ENCODE measurements at regions not wholly inside any gene's neighbourhood (a gene's known extent, or its start where the extent isn't known, plus 50 kb on each side); places are given as distances from the start of the nearest gene placed in this dataset.
A peak's percentile ranks its signal among the peaks of the same experiment; 100 is the strongest.

DNA sequence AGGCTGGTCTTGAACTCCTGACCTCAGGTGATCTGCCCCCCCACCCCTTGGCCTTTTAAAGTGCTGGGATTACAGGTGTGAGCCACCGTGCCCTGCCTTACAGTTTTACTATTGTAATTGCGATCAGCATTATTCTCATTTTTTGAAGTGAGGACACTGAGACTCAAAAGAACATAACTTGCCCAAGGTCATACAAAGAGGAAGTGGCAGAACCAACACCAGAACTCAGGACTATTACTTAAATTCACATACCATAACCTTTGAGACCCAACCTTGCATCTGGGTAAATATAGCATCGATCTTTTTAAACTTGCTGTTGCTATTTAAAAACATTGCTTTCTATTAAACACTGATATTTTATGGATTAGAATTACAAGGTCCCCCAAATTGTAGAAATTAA lies 54.2 kb downstream of the FOXI1 start:
- DNase-seq (ENCODE audit: low read depth in 2 of 2), result no peak

DNA sequence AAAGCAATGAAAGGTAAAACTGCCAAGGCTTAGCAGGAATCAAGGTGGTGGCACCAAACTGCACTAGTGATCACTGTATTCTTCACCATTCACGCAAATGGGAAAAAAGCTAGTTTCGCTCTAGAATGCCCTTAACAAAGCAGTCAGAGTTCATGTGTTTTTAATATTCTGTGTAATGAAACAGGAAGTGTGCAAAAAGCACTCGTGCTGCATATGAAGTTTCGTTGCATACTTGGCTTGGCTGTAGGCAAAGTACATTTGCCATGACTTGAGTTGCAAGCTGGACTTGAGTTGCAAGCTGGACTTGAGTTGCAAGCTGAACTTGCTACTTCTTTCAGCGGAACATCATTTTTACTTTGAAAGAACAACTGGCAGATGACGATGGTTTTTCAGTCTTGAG lies 55.4 kb downstream of the FOXI1 start:
- DNase-seq (ENCODE audit: low read depth in 2 of 2), result peak in 1 of 2 experiments; percentile 23

DNA sequence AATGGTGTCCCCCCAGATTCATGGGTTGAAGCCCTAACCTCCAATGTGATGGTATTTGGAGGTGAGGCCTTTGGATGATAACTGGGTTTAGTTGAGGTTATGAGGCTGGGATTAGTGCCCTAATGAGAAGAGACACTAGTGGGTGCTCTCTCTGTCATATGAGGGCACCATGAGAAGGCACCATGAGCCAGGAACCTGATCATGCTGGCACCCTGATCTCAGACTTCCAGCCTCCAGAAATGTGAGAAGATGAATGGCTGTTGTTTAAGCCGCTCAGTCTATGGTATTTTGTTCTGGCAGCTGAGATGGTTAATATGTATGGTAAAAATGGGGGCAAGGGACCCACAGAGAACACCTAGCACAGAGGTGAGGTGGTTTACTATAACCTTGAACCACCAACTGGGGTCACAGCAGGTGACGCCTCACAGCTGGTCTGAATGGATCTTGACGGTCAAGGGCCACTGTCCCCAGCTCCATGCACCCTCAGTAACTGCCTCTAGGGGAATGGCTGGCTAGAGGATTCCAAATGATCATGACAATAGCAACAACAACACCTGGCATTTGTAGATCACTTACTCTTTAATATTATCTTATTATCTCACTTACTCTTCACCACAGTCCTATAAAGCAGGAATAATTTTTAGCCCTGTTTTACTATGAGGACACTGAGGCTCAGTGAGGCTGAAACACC lies 57.1 kb downstream of the FOXI1 start:
- DNase-seq (ENCODE audit: low read depth in 2 of 2), result no peak

DNA sequence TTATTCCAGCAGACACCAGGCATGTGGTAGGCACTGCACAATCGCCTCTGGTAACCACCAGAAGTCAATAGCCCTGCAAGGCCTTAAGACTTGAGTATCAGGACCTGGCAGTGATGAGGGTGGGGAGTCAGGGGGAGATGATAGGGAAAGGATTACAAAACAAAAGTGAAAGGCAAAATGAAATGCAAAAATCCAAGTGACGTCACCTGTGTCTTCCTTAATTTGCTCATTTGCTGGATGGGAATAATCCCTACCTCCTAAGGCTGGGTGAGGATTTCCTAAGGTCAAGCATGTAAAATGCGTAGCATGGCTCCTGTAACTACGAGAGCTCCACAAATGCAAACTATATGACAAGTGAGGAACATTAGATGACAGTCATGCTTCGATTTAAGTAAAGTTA lies 58.4 kb downstream of the FOXI1 start:
- DNase-seq (ENCODE audit: low read depth in 2 of 2), result no peak

DNA sequence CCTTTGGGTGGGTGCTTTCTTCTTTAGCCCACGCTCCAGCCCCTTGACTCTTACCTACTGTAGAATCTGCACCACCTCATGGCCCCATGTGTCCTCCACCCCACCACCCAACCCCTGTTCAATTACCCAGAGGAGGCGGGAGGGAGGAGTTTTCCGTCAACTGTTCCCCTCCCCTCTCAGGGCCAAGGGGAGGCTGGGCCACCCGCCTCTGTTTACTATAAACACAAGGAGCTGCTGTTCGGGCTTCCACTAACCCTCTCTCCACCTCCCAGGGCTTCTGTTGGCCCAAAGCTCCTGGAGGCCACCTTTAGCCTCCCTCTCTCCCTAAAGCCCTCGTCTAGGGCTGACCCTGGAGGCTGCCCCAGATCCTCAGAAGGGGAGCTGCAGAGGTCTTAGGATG lies 59.2 kb downstream of the FOXI1 start:
- DNase-seq (ENCODE audit: low read depth in 2 of 2), result no peak

DNA sequence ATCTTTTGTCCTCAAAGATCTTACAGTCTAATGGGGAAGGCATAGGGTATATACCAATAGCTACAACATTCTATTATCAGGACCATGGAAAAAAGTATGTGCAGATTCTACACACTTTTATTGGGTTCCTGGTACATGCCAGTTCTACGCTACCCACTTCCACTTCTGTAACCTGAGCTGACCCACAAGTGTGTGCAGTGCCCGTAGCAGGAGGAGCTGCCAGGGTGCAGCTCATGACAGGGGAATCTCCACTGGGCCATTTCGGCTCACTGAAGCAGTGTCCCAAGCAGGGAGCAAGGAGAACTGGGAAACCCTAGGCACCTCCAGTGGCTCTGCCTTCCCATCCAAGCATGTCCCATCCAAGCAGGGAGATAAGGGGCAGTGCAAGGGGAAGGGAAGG lies 60.4 kb downstream of the FOXI1 start:
- no peak for DNase-seq (ENCODE audit: low read depth in 2 of 2)

DNA sequence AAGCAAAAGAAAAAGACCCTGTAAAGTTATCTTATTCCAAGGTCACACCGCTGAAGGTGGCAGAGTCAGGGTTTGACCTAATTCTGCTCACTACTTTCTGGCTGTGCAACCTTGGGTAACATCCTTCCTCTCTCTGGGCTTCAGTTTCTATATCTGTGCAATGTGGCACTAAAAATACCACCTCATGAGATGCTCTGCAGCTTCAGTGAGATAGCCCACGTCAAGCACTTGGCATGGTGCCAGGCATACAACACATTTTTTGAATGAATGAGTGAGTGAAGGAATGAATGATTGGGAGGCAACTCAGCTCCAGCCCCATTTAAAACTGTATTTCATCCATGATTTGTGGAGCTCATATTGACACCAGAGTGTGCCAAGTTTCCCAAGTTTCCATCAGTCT lies 62.3 kb downstream of the FOXI1 start:
- no peak for DNase-seq (ENCODE audit: low read depth in 2 of 2)

DNA sequence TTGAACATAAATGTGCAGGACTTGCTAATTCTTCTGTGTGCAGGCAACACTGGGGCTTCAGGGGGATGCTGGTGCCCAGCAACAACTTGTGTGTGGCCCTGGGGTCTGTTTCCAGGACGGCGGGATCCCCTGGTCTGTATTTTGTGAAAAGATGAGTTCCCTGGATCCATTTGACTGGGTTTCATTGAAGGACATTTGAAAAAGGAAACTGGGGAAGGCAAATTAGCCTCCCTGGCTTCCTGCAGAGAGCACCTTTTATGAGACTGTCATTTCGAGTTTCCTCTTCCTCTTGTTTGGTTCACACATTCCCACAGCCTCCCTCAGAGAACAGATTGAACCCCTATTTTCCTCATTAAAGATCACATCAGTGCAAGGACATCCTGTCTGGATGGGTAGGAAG lies 63.1 kb downstream of the FOXI1 start:
- no peak for DNase-seq (ENCODE audit: low read depth in 2 of 2)

DNA sequence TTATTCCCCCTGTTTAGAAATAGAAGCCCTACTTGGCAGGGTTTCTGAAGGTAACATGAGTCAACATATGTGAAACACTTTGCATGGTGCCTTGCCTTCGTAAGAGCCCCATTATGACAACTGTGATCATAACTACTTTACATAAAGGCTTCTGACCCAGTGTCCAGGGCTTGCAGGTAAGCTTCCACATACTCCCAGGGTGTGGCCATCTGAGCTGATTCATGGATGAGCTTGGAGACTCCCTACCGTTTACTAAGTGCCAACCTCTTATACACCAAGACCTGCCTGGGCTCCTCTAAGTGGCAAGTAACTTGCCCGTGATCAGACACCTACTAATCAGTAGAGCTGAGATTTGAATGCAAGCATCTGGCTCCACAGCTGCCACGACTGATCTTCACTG lies 62.8 kb upstream of the C5orf58 start:
- DNase-seq (ENCODE audit: low read depth in 2 of 2), result no peak

DNA sequence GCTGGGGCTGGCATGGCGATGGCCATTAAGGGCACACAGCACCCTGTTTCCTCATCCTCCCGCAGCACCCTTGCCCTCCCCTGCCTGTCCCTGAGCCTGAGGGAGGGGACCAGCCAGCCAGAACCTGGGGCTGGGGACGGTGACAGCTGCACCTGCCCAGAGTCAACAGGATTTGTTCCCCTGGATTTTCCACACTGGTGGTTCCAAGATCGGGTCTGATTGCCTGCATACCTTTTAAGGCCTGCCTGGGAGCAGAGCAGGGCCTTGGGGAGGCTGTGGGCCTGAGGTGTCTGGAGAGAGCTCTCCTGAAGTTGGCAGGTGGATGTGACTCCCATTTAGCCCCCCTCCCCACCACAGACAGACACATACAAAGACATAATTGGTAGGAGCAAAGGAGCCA lies 61.0 kb upstream of the C5orf58 start:
- DNase-seq (ENCODE audit: low read depth in 2 of 2), result no peak

DNA sequence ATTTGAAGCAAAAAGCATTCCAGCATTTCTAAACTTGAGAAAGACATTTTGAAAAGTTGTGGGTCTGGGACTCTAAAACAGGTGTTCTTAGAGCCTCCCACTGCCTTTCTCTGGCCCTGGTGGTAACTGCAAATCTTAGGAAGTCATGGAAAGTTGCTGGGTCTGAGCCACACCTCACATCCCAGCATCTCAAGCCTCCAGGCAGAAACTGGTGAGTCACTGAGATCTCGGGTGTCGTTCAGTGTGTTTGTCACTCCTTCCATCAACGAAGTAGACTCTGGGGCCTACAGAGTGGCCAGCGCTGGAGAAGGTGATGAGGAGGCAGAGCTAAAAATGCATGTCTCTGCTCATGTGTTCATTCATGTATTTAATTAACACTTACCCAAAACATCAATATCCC lies 59.6 kb upstream of the C5orf58 start:
- no peak for DNase-seq (ENCODE audit: low read depth in 2 of 2)

DNA sequence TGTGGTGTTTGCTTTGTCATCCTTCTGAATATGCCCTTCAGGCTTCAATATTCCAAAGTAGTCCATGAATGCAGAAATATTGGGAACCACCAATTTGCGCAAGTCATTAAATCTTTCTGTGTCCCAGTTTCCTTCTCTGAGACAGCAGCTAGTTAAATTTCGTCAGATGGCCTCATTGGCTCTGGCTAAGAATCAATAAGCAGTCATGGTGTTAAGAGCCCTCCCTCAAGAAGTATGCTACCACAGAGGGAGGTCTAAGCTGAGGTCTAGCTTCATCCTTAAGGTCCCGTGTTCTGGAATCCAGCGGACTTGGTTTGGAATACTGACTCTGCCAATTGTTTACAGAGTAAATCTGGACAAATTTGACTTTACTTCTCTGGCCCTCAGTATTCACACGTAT lies 59.1 kb upstream of the C5orf58 start:
- no peak for DNase-seq (ENCODE audit: low read depth in 2 of 2)

DNA sequence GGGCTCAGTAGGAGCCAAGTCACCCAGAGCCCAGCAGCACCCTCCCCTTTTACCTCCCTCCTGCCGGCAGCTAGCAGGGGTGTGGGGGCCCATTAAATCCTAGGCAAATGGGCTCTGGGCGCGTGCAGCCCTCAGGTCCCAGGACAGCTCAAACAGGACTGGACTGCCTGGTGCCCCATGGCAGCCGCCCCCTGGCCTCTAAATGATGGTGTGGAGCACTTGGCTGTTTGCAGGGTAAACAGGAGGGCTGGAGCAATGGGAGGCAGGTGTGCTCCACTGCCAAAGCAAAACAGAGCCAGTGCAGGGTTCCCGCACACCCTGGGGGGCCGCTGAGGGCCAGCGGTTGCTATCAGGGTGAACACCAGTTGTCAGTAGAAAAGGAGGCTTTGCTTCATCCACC lies 55.9 kb upstream of the C5orf58 start:
- DNase-seq (ENCODE audit: low read depth in 2 of 2), result no peak

DNA sequence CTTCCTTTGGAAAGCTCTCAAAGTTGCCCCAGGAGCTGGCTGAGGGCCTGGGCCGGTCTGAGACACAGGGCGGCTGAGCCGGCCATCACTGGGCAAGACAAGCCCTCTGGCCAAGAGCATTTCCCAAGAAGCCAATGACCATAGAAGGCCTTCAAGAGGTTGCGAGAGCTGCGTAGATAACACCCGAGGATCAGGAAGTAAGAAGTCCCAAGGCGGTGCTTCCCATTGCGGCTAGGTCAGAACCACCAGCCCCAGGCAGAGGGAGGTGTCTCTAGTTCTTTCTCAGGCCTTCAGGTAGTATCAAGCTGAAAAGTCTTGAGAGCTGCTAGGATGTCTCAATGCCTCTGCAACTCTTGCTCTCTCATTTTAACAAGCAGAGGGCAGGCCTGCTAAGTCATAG lies 54.0 kb upstream of the C5orf58 start:
- no peak for DNase-seq (ENCODE audit: low read depth in 2 of 2)

DNA sequence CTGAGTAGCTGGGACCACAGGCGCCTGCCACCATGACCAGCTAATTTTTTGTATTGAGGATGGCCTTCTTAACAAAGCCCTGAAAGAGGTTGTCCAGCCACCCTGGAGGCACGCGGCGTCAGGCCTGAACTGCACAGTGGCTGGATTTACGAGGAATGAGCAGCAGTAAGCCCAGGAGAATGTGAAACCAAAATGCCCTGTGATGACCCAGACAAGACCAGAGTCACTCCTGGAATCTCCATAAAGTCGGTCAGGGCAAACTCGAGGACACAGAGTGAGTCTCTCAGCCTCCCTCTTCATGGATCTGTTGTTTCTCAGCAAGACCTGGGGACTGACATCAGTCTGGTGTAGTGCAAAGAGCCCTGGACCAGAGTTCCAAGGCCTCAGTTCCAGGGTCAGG lies 53.2 kb upstream of the C5orf58 start:
- no peak for DNase-seq (ENCODE audit: low read depth in 2 of 2)

DNA sequence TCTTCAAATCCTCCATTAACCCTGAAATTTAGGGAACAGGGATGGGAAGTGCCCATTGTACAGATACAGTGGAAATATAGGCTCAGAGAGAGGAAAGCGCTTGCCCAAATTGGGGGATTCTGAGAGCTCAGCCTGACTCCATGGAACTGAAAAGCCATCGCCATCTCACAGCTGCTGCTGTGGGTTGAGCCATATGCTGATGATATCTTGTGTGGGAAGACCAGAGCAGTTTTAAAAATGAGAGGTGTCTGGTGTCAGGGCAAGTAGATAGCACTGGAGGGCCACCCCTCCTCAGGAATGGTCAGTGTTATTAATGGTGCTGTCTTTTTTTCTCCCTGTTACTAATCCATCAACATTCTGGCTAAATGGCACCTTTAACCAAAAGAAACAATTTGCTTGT lies 50.9 kb upstream of the C5orf58 start:
- DNase-seq (ENCODE audit: low read depth in 2 of 2), result no peak

DNA sequence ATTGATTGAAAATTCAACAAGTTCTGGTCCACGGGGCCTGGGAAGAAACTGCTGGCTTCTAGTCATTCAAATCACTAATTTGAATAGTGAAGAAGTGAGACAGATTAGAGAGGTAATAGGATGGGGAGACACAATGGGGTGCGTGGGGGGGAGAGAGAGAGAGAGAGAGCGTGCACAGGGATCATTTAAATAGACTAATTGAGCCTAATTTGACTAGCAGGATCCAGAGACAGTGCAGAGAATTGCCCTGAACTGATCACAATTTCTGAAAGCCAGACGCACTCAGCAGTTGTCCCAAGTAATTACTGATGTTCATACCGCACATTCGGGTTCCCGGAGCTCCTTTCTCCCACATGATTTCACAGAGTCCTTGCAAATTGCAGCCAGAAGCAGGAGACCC lies 50.3 kb upstream of the C5orf58 start:
- no peak for DNase-seq (ENCODE audit: low read depth in 2 of 2)
